Calu3 (cell line): ENCODE measurements at regions not wholly inside any gene's neighbourhood (a gene's known extent, or its start where the extent isn't known, plus 50 kb on each side); places are given as distances from the start of the nearest gene placed in this dataset.

Experiments
- BruUV-seq: library from RNA; stranded (reverse); fragments of 400-500 nt; replicated peaks from 2 replicates; lab custom pipeline; 2021; lab: Mats Ljungman, UMichigan
- CTCF ChIA-PET: fragments of 300-600 bp; sonication (Branson Sonifier 250); formaldehyde crosslinking; loops from one replicate; lab custom pipeline; 2022; ENCODE audit warnings: antibody characterized with exemption; lab: Charles Lee
- DNase-seq: peaks from one replicate; pipeline ENCODE4 v3.0.0; 2022
- H3K27ac Mint-ChIP-seq: one replicate; pipeline ENCODE4 v1.8.0; 2022; ENCODE audit warnings: mixed read lengths; ENCODE audit not compliant: unreplicated experiment
- H3K27me3 Mint-ChIP-seq: one replicate; pipeline ENCODE4 v1.8.0; 2022; ENCODE audit warnings: mixed read lengths; ENCODE audit not compliant: unreplicated experiment
- H3K36me3 Mint-ChIP-seq: one replicate; pipeline ENCODE4 v1.8.0; 2022; ENCODE audit warnings: mild to moderate bottlenecking, moderate library complexity, mixed read lengths; ENCODE audit not compliant: insufficient read depth, unreplicated experiment
- H3K4me1 Mint-ChIP-seq: one replicate; pipeline ENCODE4 v1.8.0; 2022; ENCODE audit warnings: mild to moderate bottlenecking, low read depth, mixed read lengths; ENCODE audit not compliant: unreplicated experiment
- H3K4me3 Mint-ChIP-seq: one replicate; pipeline ENCODE4 v1.8.0; 2022; ENCODE audit warnings: mild to moderate bottlenecking, low read depth, moderate library complexity, mixed read lengths; ENCODE audit not compliant: unreplicated experiment
- H3K9me3 Mint-ChIP-seq: one replicate; pipeline ENCODE4 v1.8.0; 2022; ENCODE audit warnings: low read depth, mixed read lengths; ENCODE audit not compliant: unreplicated experiment
- CTCF ChIP-seq: fragments of 200-600 bp; IDR thresholded peaks from one replicate; pipeline ENCODE4 v1.8.0; 2022; ENCODE audit warnings: antibody characterized with exemption; ENCODE audit not compliant: unreplicated experiment
- intact Hi-C: fragments of 100-400 bp; cut with micrococcal nuclease; formaldehyde crosslinking; loops from one replicate; pipeline ENCODE4 v1.10.0; 2022; ENCODE audit not compliant: unreplicated experiment

- BruUV-seq: no TSS peak
- no peaks in the 10 kb centered on the region for H3K4me1 Mint-ChIP-seq
- H3K9me3 Mint-ChIP-seq: no peaks in the 10 kb centered on the region
- H3K27ac Mint-ChIP-seq: no peak overlapping the region
- H3K36me3 Mint-ChIP-seq: no peaks in the 10 kb centered on the region
- CTCF ChIA-PET: no interaction called here
- no peak for DNase-seq
- no peaks in the 10 kb centered on the region for H3K27me3 Mint-ChIP-seq
- intact Hi-C loops: no loop called here
- TF ChIP-seq CTCF: no peak
- no peak overlapping the region for H3K4me3 Mint-ChIP-seq
Measured at GRCh38 chr3:72574144-72574543, 274.1 kb downstream of the SHQ1 start.

GRCh38 chr3:72573051-72573450 is 275.2 kb downstream of the SHQ1 start:
- CTCF ChIA-PET: no interaction called here
- Mint-ChIP-seq H3K4me1 (no peaks in the 10 kb centered on the region), H3K9me3 (no peaks in the 10 kb centered on the region), H3K4me3 (no peak overlapping the region), H3K27ac (no peak overlapping the region), H3K27me3 (no peaks in the 10 kb centered on the region), H3K36me3 (no peaks in the 10 kb centered on the region)
- no TSS peak for BruUV-seq
- no peak for DNase-seq
- intact Hi-C loops: no loop called here
- no peak for TF ChIP-seq CTCF

GRCh38 chr3:72572489-72573007 is 275.7 kb downstream of the SHQ1 start:
- DNase-seq: no peak
- no peaks in the 10 kb centered on the region for H3K27me3 Mint-ChIP-seq
- CTCF ChIA-PET: no interaction called here
- TF ChIP-seq CTCF: no peak
- H3K9me3 Mint-ChIP-seq: no peaks in the 10 kb centered on the region
- H3K27ac Mint-ChIP-seq: no peak overlapping the region
- no peaks in the 10 kb centered on the region for H3K4me1 Mint-ChIP-seq
- no TSS peak for BruUV-seq
- H3K4me3 Mint-ChIP-seq: no peak overlapping the region
- no peaks in the 10 kb centered on the region for H3K36me3 Mint-ChIP-seq
- intact Hi-C loops: no loop called here

- Mint-ChIP-seq H3K4me1 (no peaks in the 10 kb centered on the region), H3K36me3 (no peaks in the 10 kb centered on the region), H3K27ac (no peak overlapping the region), H3K9me3 (no peaks in the 10 kb centered on the region), H3K4me3 (no peak overlapping the region), H3K27me3 (no peaks in the 10 kb centered on the region)
- no peak for DNase-seq
- TF ChIP-seq CTCF: no peak
- no TSS peak for BruUV-seq
- intact Hi-C loops: no loop called here
- CTCF ChIA-PET: interaction anchor here (0.6 kb wide), 1 partner anchor 88 kb away, joined by 3 read pairs; no protein-coding TSS in a partner anchor
Measured at GRCh38 chr3:72571638-72572114, 276.6 kb downstream of the SHQ1 start.
